ENCODE measurements at regions not wholly inside any gene's neighbourhood (a gene's known extent, or its start where the extent isn't known, plus 50 kb on each side); places are given as distances from the start of the nearest gene placed in this dataset.
"Not testable (repeated sequence)": the region's sequence is repeated elsewhere in the genome, so short reads cannot be mapped to it uniquely, and the experiment has no call there.

DNA sequence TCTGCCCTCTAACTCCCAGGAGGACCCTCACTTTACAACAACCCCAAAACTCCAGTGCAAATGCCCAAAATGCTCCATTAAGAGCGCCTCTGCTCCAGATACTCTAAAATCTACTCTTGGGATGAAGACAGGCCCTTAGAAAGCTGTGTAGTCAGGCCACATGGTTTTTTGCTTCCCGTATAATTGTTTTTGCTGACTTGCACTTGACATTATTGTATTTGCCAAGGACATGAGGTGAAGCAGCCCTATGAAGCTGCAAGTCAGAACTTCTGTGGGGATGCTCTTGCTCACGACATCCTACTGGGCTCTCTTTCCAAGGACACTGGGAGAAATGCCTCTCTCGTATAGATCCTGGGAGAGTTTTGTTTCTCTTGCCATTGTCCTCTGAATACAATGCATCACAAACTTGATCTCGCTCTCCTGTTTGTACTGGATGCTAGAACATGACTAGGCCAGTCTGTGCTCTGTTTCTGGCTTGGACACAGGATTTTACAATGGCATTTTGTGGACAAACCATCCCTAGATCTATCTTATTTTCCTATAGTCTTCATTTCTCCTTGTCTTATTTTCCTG is 177.2 kb upstream of the DTNBP1 start:
- no peak for DNase-seq (ENCODE audit: low spot score)

DNA sequence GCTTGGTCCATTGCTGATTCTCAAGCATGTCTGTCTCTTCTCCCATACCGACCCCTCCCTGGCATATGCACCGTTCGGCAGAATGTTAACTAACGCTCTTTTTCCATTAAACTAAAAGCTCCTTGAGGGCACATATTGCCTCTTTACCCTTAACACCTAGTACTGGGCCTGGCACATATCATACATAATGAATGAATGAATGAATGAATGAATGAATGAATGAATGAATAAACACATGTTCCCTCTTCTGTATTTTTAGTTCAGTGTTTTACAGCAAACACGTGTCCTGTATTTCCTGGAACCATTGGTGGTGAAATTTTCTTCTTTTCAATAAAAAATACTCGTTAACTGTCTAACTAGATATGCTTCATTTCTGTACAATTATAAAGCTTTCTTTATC is 174.4 kb upstream of the DTNBP1 start:
- DNase-seq (ENCODE audit: low spot score) = no peak

DNA sequence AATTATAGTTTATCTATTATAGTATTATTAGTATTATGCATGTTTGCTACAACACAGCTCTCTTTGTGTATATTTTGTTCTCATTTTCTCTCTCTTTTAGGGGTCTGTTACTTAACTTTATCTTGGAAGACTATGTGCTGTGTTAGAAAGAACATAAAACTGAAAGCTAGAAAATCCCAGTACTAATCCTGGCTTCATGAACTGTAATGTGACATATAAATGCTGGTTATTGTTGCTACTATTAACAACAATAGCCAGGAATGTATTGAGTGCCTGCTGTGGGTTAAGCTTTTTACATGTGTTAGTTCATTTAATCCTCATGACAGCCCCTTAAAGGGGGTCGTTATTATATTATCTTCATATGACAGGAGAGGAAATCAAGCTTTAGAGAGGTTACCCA is 170.0 kb upstream of the DTNBP1 start:
- DNase-seq (ENCODE audit: low spot score) = no peak

DNA sequence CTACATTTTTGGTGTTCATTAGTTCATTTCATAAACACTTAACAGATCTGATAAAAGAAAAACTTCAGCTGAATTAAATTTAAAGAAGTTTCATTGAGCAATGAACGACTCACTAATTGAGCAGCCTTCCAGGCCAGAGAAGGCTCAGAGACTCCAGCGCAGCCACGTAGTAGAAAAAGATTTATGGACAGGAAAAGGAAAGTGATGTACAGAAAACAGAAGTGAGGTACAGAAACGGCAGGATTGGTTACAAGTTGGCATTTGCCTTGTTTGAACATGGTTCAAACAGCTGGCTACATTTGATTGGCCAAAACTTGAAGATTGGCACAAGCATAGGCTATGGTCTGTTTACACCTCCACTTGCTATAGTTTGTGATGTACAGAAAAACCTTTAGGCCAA is 166.3 kb upstream of the DTNBP1 start:
- no peak for DNase-seq (ENCODE audit: low spot score)

DNA sequence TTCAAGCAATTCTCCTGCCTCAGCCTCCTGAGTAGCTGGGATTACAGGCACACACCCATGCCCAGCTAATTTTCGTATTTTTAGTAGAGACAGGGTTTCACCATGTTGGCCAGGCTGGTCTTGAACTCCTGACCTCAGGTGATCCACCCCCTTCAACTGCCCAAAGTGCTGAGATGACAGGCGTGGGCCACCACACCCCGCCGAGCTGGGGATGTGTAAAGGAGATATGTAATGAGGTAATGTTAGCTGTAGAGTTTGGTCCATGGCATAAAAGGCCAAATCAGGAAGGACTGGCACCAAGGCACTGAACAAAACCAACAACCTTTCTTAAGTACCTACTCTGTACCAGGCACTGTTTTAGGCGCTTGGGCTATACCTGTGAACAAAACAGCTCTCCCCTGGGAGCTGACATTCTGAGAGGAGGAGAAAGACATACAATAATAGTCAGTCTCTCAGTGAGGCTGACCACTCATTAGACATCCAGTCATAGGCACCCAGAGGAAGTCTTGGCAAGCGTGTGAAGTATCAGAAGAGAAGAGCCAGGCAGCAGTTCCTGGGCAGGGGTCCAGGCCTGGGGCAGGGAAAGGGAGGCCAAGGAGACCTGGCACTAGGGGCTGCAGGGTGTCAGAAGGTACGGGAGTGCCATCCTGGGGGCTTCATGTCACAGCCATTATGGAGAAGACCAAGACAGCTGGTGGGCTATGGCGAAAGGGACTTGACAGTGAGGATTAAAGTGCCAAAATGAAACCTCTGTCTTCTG is 164.8 kb upstream of the DTNBP1 start:
- no peak for DNase-seq (ENCODE audit: low spot score)

DNA sequence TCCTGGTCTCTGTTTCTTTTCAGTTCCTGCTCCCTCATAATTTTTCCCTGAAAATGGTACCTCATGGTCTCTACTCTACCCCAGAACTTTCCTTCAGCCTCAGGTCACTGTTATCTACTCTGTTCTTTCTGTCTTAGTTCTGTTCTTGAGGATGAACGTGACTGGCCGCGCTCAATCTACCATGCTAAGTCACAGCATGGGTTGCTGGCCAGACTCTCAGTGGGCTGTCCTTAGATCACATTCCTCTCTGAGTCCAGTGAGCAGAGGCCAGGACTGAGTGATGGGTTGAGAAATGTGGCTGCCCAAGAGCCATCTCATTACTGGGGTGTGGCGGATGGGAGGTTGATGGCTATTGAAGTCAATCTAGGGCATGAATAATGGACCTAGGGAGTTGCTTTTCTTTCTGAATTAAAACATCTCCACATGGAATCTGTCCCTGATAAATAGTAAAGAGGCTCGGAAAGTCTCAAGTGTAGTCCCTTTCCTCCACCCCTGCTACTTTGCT is 164.0 kb upstream of the DTNBP1 start:
- DNase-seq (ENCODE audit: low spot score) = no peak

DNA sequence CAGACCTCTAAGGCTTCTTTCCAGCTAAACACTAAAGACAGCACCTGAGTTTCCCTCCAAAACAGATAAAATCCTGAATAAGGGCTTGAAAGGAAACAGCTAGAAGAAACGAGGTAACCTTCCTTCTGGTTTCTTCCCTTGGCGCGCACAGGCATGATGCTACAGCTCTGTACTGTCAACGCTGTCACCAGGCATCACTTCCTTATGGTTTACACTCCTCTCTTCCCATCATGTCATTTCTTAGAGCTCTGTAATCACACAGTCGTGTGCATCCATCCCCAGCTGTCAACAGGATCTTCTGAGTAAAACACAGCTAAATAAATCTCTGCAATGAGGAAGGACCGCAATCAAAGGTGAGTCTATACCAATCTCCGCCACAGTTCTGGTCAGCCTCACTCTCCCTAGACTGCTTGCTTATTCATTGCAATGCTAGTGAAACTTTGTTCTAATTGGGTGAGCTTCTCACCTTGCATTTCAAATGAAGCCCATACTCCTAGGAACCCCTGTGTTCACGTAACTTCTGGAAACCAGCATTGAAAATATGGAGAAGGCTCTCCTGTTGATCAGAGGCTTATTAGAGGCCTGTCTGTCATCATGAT is 162.6 kb upstream of the DTNBP1 start:
- DNase-seq (ENCODE audit: low spot score) = no peak

DNA sequence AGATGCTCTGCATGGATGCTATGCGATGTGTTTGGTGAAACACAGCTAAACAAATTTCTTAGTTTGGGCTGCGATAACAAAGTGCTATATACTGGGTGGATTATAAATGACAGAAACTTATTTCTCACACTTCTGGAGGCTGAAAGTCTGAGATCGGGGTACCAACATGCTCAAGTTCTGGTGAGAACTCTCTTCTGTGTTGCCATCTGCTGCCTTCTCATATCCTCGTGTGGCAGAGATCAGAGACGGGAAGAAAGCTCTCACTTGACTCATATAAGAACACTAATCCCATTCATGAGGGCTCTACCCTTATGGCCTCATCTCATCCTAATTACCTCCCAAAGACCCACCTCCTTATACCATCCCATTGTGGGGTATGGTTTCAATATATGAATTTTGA is 162.0 kb upstream of the DTNBP1 start:
- no peak for DNase-seq (ENCODE audit: low spot score)

DNA sequence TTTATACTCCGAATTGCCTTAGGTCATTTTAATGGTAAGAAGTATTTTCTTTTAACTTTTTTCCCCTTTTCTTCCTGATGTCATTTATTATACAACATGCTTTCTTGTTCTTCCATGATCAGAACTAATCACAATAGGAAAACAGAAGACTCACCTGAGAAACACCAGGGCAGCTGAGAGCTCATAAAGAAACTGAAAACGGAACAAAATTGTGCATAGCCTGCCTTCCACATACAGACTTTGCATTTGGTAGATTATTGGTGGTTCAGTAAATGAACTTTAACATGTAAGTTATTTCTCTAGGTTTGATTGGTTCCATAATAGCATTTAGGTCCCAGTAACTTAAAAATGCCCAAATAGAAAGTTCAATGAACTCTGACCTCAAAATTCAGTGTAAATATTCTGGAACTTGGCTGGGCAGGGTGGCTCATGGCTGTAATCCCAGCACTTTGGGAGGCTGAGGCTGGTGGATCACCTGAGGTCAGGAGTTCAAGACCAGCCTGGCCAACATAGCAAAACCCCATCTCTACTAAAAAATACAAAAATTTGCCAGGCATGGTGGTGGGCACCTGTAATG is 161.1 kb upstream of the DTNBP1 start:
- no peak for DNase-seq (ENCODE audit: low spot score)

DNA sequence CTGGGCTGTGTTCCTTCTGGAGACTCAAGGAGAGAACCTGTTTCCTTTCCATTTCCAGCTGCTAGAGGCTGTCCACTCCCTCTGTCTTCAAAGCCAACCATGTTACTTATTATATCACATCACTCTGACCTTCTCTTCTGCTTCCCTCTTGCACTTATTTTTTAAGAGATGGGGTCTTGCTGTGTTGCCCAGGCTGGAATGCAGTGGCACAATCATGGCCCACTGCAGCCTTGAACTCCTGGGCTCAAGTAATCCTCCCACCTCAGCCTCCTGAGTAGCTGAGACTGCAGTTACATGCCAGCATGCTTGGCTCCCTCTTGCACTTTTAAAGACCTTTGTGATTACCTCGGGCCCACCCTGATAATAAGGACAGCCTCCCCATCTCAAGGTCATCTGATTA is 160.0 kb upstream of the DTNBP1 start:
- DNase-seq (ENCODE audit: low spot score) = no peak

DNA sequence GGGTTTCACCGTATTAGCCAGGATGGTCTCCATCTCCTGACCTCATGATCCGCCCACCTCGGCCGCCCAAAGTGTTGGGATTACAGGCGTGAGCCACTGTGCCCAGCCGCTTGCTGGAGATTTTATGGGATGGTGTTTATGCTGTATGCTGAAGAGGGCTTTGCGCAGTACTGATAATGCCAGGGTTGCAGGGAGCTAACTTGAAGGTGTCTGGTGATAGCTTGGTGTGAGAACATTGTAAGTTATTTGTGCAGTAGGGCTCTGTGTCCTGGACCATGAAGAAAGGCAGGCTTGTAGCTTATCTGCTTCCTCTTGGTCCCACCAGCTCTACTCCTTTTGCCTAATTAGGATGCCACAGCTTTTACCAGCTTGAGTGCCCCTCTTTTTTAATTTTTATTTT is 157.0 kb upstream of the DTNBP1 start:
- DNase-seq (ENCODE audit: low spot score) = no peak

DNA sequence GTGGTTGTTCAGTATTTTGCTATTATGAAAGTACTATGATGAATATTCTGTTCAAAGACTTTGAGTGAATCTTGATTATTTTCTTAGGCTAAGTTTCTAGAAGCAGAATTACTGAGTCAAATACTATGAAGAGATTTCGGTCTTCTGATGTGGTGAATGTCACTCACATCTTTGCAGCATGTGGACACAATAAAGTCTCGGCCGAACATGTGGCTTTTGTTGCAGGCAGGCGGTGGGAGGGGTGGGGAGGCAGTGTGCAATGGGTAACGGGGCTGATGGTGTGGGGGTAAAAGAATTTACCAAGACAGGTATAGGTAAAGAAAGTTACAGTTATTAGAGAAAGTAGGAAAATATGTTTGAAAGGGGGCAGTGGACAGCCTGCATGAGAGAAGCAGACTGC is 156.4 kb upstream of the DTNBP1 start:
- no peak for DNase-seq (ENCODE audit: low spot score)

DNA sequence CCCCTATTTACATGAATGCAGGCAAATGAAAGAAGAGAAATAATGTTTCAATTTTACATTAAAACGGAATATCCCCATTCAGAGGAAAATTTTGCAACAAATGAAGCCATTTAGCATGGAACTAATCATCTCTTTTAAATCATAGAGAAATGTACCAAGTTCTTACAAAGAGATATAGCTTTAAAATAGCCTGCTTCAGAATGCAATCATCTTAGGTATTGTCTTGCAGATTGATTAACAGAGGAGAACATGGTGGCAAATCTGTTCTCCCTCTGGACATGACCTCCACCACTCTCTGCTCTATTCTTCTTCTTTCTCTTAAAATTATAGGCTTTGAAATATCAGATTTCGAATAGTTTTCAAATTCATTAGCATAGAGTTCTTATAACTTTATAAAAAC is 155.7 kb upstream of the DTNBP1 start:
- DNase-seq (ENCODE audit: low spot score) = no peak

DNA sequence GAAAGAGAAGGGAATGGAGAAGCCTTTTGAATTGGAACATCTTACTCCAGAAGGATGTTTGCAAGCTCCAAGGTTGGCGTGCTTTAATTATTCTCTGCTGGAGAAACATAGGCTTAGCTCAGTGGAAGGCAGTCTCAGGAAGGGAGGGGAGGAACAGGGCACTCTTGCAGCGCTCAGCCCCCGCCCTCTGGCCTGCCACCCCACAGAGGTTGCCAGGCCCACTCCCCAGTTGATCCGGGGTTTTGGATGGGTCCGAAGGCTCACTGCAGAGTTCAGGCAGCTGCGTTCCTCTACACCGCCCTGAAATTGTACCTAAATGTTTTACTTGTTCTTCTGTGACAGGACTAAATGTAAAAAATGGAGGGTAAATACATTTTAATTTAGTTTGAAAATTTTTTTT is 155.2 kb upstream of the DTNBP1 start:
- no peak for DNase-seq (ENCODE audit: low spot score)

DNA sequence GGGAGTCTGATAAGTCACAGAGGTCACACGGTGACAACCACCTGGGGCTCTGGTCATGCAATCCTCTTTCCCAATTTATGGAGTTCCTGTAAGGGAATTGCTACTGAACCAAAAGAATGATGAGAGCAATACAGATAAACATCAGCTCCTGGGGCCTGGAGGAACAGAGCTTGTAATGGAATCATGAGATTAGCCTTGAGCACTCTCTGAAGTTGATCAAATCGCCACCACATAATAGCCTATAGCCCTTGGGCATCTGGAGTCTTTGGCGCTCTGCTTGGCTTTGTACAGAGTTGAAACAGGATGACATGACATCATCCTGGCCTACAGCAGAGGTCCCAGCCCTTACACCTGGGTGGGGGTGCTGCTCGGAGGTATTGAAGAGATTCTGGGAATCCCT is 154.3 kb upstream of the DTNBP1 start:
- no peak for DNase-seq (ENCODE audit: low spot score)

DNA sequence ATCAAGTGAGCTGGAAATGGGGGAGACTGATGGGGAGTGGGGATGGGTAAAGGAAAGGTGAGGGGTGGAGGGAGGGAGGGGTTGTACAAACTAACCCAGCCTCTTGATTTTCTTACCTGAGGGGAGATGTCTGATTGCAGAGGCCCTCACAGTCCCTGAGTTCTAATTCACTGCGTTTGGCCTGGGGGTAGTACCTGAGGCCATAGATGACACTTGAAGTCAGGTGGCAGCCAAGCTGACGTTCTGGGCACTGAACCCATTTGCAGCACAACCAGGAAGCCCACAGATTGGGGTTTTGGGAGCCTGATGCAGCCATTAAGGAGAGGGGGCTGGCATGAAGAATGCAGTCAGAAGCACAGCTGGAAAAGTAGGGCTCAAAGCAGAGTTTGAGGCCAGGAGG is 153.8 kb upstream of the DTNBP1 start:
- no peak for DNase-seq (ENCODE audit: low spot score)

DNA sequence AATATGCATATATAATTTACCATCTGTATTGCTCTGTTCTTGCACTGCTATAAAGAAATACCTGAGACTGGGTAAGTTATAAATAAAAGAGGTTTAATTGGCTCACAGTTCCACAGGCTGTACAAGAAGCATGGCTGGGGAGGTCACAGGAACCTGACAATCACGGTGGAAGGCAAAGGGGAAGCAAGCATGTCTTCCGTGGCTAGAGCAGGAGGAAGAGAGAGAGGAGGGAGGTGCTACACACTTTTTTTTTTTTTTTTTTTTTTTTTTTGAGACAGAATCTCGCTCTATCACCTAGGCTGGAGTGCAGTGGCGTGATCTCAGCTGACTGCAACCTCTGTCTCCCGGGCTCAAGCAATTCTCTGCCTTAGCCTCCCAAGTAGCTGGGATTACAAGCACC is 150.9 kb upstream of the DTNBP1 start:
- not testable (repeated sequence) for DNase-seq (ENCODE audit: low spot score)

DNA sequence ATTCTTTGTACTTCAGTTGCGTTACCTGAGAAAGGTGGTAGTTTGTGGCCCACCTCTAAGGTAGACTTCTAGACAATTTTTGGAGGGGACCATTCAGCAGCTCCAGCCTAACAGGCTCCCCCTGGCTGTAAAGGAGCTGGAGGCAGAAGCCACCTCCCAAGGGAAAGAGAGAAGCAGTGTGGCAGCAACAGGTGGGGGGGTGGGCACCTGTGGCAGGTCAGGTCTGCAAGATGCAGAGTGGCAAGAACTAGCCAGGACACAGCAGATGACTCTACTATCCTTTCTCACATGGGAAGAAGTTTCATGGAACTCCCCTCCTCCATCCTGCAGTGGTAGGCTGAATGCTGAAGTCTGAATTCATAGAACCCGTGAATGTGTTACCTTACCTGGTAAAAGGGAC is 148.3 kb upstream of the DTNBP1 start:
- no peak for DNase-seq (ENCODE audit: low spot score)

DNA sequence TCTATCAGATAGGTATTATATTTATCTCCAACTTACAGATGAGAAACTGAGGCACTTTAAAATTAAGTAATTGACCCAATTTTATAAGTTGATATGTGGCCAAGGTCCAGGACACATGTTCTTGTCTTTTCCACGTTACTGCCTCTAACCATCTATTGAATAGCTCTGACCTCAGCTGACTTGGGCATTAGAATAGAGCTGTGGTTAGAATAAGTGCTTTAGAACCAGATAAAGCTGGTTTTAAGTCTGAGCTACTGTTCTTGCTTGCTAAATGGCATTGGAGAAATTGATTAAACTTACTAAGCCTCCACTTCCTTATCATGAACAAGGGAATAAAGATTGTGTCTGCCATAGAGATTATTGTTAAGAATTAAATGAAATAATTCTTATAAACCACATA is 147.8 kb upstream of the DTNBP1 start:
- DNase-seq (ENCODE audit: low spot score) = no peak

DNA sequence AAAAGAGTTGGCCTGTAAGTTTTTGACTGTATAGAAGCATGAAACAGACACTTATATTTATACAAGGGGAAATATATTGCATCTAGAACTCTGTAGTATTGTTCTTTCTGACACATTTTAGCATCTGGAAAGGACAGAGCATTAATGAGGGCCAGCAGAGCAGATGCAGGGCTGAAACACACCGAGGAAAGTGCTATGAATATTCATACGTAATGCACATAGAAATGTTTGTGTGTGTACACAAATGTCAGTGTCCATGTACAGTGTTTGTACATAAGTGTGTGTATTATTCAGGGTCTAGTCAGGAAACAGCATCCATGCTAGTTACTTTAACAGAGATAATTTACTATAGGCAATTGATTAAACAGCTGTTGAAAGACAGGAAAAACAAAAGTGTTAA is 146.5 kb upstream of the DTNBP1 start:
- no peak for DNase-seq (ENCODE audit: low spot score)

DNA sequence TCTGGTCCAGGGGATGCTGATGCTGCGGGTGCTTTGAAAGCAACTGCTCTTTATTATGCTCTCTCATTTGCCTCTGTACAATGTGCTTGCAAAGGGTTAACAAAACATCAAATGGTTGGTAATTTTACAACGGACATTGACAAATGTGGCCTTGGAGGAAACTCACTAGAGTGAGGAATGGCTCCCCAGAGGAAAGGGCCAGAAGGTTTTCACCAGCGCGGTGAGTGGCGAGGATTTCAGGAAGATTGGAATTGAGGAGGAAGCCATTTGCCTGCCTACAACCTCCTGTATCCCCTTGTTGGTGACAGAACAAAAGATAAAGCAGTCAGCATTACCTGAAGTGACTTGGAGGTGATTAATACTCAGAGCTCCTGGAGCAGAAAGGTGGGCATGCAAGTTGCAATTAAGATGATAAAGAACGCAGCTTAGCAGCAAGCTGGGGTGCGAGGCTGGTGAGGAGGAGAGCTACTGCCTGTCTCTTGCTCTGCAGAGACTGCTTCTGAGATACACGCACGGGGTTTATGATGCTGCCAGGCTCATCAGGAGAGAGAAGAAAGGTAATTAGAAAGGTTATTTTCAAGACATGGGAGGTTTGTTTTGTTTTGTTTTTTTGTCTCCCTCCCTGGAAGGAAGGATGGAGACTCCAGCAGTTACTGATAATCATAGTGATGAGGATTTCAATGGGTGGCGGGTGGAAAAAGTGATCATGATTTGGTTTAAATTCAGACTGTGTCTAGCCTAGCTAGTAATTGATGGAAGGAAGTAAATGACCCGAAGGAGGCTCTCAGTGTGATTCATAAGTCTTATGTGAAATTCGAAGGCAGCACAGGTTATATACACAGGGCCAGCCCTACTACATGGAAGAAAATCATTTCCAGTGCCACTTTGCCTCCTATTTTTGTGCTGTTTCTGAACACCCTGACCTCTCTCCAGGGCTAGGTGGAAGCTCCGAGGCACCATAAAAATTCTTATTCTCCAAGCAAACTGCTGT is 141.6 kb upstream of the DTNBP1 start:
- DNase-seq (ENCODE audit: low spot score) = no peak

DNA sequence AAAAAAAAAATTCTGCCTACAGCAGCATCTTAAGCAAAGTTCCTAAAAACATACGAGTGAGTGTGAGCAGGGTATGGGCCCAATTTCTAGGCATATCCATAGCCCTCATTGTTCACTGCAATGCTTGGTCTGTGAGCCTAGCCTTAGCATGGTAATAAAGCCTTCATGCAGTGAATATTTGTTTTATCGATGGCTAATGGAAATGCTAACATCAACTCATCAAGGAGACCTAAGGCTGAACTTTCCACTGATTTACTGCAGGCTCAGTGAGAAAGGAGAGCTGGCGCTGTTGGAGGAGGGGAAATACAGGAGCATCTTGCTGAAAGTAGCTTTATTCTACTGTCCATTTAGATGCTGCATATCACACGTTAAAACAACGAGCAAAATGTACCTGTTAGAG is 139.6 kb upstream of the DTNBP1 start:
- DNase-seq (ENCODE audit: low spot score) = no peak

All from SW480 (cell line).